Mucosa of gallbladder (tissue), 1 donor: ENCODE measurements at regions not wholly inside any gene's neighbourhood (a gene's known extent, or its start where the extent isn't known, plus 50 kb on each side); places are given as distances from the start of the nearest gene placed in this dataset.
"Not testable (repeated sequence)": the region's sequence is repeated elsewhere in the genome, so short reads cannot be mapped to it uniquely, and the experiment has no call there.

ENCODE experiments used
- DNase-seq: peaks from one replicate; pipeline ENCODE4 v3.0.0-alpha.2; 2020; ENCODE audit warnings: low spot score
- donor health status: DM: no; HTN: no; CAD: no.

- no peak for DNase-seq
Measured at GRCh38 chr13:30816736-30817135, 81.4 kb downstream of the ALOX5AP start.

GRCh38 chr13:30818323-30818960 lies 83.1 kb downstream of the ALOX5AP start:
- no peak for DNase-seq

DNA sequence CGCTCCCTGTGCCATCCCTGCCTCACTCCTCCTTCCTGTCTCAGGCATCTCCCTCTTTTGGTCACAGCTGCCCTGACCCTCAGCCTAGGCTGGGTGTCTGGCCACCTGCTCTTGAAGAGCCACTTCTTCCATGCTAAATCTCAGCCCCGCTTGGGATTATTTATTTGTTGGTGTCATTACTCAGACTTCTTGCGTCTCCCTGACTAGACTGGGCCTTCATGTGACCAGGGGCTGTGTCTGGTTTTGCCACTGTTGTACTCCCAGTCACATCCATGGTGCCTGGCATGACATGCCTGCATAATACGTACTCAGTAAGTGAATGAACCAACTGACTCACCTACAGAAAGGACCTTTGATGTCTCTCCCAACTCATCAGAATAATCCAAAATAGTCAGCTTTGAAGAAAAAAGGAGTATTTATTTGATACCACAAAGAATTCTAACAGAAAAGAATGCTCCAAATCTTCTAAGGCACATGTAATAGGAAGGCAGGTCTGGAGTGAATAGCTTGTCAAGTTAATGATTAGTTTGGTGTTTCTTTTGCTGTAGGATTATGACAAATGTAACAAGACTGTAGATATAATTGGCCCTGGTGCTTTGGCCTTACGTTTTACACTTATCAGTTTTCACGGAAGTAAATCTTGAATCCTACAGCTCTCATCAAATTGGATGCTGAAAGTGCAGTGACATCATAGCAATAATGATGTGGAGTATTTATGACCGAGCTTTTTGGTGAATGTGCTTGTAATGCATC lies 84.0 kb downstream of the ALOX5AP start:
- DNase-seq = no peak

DNA sequence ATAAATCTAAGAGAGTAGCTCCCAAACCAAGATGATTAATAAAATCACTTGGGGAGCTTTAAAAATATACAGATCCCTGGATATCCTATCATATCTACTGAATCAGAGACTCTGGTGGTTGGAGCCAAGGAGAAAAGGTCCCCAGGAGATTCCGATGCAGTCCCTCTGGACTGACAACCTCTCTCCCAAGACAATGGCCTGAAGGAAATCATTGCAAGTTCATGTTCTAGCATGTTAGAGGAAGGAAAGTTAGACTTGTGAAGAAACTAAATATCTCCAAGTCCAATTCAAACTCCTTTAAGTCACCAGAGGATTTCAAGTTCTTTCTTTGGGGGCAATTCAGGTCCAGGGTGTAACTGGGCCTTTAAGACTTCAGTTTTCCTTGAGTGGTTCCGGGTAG lies 84.7 kb upstream of the MEDAG start:
- DNase-seq = no peak

DNA sequence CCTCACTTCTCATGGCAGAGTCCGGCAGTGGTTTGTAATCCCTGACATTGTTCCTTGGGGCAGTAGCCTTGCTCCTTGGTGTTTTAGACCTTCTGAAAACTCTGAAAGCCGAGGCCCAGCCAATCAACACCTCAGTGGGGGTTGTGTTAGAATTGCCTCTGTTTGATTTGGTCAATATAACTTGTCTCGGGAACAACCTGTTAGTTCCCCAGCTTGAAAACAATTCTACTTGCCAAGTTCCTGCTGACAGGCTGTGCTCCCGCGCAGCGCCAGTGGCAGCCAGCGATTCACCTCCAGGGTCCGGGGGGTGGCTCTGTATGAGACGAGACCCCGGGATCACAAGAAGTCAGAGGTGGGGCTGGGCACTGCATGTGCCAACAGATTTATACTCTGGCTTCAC lies 81.4 kb upstream of the MEDAG start:
- no peak for DNase-seq

GRCh38 chr13:30826911-30827577 lies 79.0 kb upstream of the MEDAG start:
- no peak for DNase-seq

GRCh38 chr13:30827578-30827925 lies 78.5 kb upstream of the MEDAG start:
- no peak for DNase-seq

- no peak for DNase-seq
Measured at GRCh38 chr13:30829145-30829832, 76.8 kb upstream of the MEDAG start.

DNA sequence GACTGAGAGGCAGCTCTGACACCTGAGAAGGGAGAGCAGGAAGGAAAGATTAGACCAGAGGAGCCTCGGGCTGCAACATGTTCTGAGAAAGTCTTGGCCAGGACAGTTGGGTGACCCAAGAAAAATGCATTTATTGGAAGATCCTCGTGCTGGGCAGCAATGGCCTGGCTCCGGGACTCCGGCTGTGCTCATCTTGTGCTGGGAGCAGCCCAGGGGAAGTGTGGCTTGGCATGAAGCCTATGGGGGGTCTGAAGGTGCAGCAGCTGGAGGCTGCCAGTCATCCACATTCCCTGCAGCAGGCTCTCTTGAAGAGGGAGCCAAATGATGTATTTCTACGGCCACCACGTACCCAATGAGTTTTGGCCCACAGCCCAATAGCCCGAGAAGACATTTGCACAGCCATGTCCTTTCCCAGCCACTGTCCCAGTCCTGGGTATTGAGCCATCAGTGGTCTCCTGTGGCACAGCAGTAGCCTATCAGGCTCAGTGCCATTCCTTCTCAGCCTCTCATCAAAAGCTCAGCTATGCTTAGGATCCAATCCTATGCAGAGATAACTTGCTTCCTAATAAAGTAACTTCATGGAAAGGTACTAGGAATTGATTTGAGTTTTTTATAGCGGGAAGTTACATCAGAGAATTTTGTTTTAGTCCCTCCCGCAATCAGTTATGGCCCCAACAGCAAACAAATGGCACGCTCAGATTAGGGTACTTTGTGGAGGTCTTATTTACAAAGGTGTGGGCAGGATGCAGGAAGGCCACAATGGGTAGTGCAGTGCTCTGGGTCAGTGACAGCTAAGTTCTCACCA lies 76.0 kb upstream of the MEDAG start:
- DNase-seq = no peak

GRCh38 chr13:30830638-30830965 lies 75.5 kb upstream of the MEDAG start:
- no peak for DNase-seq

GRCh38 chr13:30831515-30831914 lies 74.6 kb upstream of the MEDAG start:
- no peak for DNase-seq

DNA sequence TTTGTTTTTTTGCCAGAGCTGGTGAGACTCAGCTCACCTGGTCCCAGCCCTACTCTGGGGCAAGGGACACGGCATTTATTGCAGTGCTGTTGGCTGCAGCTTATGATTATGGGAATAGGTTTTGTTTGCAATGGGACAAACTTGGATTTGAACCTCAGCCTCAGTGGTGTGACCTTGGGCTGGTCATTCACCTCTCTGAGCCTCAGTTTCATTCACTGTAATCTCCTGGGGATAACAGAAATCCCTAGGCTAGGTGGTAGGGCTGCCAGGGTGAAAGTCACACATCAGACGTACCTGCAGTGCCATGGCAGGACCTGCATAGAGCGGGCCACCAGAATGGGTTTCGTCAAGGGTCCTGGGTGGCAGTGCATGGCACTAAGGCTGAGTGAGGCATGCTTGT lies 73.7 kb upstream of the MEDAG start:
- DNase-seq = no peak

GRCh38 chr13:30832845-30833332 lies 73.2 kb upstream of the MEDAG start:
- DNase-seq = peak; percentile 86

- DNase-seq = peak; percentile 27
Measured at GRCh38 chr13:30835442-30835841, 70.6 kb upstream of the MEDAG start.

DNA sequence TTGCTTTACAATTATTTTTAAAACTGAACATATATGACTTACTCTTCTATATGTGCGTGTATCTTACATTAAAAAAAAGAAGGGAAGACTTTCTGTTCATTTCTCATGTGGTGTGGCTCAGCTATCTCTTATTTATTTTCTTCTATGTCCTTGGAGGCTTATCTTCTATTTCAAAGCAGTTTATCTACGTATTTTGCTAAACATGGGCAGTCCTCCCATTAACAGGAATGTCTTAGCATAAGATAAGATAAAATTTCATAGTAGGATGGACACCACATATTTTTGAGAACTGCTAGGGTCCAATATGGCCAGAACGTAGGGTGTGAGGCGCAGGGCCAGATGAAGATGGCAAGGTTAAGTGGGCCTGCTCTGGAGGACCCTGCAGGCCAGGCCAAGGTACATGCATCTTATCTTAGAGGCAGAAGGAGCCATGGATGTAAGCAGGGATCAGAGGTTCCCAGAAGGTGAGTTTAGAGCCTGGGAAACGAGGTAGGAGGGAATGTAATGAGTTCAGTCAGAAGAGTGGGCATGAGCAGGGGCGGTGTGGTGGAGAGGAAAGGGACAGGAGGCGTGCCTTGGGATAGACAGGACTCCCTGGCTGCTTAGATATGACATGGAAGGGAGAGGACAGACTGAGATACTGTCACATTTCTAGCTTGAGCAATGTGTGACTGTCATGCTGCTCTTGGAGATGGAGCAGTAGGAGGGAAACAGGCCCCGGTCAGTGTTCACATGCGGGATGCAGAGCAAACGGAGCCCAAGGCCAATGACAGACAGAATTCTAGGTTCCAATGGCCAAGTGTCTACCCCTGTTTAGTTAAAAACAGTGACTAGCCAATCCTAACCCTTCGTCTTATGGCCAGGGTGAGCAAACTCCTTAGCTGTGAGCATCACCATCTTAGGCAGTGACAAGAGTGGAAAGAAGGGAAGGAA lies 68.6 kb upstream of the MEDAG start:
- no peak for DNase-seq

GRCh38 chr13:30839636-30840035 lies 66.4 kb upstream of the MEDAG start:
- not testable (repeated sequence) for DNase-seq

DNA sequence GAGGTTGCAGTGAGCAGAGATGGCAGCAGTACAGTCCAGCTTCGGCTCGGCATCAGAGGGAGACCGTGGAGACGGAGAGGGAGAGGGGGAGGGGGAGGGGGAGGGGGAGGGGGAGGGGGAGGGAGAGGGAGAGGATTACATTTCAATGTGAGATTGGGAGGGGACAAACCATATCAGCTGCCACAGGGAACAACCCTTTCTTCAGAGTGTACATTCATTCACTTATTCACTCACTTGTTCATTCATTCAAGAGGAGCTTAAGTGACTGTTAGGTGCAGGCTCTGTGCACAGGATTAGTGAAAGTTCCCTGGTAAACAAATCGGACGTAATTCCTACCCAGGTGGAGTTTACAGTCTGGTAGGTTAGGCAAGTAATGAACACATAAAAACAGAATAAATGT lies 65.6 kb upstream of the MEDAG start:
- no peak for DNase-seq

GRCh38 chr13:30841154-30841553 lies 64.9 kb upstream of the MEDAG start:
- DNase-seq = no peak

DNA sequence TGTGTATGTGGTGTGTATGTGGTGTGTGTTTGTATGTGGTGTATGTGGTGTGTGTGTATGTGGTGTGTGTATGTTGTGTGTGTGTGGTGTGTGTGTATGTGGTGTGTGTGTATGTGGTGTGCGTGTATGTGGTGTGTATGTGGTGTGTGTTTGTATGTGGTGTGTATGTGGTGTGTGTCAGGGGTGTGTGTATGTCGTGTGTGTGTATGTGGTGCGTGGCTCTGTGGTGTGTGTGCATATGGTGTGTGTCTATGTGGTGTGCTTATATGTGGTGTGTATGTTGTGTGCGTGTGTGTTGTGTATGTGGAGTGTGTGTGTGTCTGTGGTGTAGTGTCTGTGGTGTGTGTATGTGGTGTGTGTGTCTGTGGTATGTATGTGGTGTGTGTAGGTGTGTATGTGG lies 62.5 kb upstream of the MEDAG start:
- no peak for DNase-seq

DNA sequence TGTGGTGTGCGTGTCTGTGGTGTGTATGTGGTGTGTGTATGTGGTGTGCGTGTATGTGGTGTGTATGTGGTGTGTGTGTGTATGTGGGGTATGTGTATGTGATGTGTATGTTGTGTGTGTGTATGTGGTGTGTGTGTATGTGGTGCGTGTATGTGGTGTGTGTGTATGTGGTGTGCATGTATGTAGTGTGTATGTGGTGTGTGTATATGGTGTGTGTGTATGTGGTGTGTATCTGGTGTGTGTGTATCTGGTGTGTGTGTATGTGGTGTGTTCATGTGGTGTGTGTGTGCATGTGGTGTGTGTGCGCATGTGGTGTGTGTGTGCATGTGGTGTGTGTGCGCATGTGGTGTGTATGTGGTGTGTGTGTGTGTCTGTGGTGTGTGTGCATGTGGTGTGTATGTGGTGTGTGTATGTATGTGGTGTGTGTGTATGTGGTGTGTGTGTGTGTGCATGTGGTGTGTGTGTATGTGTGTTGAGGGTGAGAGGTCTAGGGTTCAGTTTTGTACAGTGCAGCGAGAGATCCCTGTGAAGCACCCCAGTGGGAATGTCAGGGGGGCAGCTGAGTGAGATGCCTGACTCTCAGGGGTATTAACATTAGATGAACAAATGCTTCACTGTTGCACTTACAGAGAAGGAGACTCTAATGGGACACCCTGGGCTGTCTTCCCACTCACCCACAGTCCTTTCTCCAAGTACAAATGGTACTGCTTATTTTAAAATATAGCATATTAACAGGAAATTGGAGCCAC lies 61.3 kb upstream of the MEDAG start:
- no peak for DNase-seq
